ENCODE measurements at regions not wholly inside any gene's neighbourhood (a gene's known extent, or its start where the extent isn't known, plus 50 kb on each side); places are given as distances from the start of the nearest gene placed in this dataset.

DNA sequence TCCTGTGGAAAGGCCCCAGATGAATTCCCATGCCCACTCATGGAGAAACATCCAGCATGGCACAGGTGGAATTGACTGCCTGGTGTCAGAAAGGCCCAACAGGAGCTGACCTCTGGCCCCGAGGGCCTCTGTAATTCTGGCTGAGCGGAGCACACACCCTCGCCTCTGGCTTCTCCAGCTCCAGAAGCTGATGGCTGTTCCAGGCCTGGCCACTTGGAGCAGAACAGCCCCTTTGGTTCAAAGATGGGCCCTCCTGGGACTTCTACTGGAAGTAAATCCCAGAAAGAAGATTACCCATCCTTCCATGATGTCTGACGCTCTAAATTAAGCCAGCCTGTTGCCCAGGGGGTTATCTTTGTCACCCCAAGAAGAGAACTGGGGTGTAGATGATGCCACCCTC lies 275.1 kb upstream of the CDH4 start:
- TF ChIP-seq, protein P1, sequence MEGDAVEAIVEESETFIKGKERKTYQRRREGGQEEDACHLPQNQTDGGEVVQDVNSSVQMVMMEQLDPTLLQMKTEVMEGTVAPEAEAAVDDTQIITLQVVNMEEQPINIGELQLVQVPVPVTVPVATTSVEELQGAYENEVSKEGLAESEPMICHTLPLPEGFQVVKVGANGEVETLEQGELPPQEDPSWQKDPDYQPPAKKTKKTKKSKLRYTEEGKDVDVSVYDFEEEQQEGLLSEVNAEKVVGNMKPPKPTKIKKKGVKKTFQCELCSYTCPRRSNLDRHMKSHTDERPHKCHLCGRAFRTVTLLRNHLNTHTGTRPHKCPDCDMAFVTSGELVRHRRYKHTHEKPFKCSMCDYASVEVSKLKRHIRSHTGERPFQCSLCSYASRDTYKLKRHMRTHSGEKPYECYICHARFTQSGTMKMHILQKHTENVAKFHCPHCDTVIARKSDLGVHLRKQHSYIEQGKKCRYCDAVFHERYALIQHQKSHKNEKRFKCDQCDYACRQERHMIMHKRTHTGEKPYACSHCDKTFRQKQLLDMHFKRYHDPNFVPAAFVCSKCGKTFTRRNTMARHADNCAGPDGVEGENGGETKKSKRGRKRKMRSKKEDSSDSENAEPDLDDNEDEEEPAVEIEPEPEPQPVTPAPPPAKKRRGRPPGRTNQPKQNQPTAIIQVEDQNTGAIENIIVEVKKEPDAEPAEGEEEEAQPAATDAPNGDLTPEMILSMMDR (IDR thresholded peaks at IDR 0.05), result no peak
- no peak for TF ChIP-seq POLR2AphosphoS5 (IDR thresholded peaks at IDR 0.05)
- no peak for TF ChIP-seq EP300 (IDR thresholded peaks at IDR 0.05)
- no peak for TF ChIP-seq POLR2A (IDR thresholded peaks at IDR 0.05)

Measured in stomach (tissue), 4 donors.